GM19035 (cell line): ENCODE measurements at regions not wholly inside any gene's neighbourhood (a gene's known extent, or its start where the extent isn't known, plus 50 kb on each side); places are given as distances from the start of the nearest gene placed in this dataset.

Source experiments
- ATAC-seq: cut with Tn5 transposase; IDR thresholded peaks from one replicate; pipeline ENCODE4 v1.9.1; 2021; ENCODE audit not compliant: unreplicated experiment

DNA sequence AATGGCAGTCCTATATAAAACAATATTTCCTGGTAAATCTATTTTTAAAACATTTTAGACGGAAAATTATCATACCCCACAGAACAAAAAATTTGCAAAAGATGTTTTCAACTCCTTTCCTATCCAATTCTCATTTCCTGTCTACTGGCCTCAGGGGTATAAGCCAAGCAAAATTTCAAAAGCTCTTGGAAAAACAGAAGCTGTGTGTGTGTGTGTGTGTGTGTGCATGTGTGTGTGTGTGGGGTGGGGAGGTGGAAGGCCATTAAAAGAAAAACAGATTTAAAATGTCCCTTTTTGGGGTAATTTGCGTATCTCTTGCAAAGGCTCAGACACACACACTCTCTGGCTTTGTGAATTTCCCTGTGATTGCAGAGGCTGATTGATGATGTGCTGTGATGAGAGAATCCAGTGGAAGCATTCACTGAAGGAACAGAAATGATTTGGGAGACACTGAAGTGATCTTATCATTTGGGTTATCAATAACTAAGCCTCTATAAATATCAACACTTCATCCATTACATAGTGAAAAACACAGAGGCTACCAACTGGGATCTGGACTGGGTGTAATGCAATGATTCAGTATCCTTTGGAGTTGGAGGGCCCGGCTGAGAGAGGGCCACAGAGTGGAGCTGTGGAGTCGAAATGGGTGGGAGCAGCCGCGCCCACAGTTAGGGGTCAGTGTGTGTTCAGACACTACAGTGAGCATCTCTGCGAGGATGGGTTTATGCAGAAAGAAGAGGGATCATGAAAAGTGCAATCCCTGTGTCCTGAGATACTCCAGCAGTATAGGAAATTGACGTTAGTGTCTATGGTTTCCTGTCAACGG, 106.8 kb upstream of the PREP start:
- ATAC-seq: no peak

DNA sequence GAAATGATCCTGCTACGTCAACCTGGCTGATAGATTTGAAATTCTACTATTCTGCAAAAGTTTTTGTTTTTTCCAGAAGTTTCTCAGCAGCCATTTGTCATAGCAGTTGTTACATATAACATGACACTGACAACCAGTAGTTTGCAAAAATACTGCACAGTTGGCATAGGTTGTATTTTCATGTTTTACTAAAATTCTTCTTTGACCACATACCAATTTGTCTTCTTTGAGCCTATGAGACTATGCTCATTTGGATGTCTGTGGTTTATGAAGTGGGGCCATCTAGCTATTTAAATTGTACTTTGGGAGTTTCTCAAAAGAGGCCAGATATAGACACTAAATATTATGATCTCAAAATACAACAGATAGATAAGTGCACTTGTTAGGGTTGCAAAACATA, 104.9 kb upstream of the PREP start:
- no peak for ATAC-seq

DNA sequence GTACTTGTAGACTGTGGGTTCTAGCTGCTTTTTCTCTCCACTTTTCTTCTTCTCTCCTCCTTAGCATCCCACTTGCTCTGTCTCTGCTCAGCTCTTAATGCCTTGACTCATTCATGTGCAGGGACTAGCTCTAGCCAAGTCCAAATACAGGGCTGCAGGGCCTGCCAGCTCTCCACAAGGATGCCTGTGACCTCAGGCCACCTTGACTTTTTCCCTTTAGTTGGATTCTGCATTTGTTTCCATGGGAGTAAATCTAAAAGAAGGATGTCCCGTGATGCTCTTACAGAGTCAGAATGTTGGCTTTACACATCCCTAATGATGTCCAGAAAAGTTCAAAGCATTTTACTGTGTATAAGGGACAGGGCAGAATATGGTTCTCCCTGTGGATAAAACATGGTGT, 101.8 kb upstream of the PREP start:
- ATAC-seq: no peak

DNA sequence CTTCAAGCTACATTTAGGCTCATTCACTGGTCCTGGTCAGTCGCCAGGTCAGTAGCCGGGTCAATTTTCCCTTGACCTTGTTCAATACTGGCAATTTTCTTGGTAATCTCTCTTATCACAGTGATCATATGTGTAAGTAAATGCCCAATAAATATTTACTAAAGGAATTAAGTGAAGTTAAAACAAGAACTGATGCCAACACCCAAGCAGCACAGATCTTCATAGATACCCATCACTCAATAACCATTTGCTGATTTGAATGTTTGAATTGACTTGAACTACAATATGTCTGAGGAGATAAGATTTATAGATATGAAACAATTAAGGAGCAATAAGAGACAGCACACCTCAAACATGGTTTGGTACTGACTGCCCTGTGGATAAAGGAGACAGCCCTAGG, 100.8 kb upstream of the PREP start:
- ATAC-seq: no peak

DNA sequence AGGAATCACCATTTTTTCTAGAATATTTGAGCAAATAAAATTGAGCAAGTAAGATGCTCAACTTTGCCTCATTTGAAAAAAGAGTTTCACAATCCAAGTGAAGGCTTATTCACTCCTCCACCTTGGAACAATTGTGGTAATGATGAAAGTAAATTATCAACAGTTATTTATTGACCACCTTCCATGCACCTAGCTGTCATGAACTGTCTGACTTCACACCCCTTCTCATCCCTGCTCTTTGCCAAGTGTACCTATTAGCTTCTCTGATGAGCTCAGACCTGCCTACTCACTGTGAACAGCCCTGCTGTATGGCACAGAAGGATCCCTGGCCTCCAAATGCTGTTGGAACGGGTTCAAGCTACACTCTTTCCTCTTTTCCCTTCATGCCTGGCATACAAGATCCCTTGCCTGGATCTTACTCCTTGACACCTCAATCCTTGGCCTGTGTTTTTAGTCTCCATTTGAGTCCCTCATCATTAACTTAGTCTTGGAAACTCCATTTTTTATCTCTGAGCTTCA, 99.0 kb upstream of the PREP start:
- no peak for ATAC-seq

DNA sequence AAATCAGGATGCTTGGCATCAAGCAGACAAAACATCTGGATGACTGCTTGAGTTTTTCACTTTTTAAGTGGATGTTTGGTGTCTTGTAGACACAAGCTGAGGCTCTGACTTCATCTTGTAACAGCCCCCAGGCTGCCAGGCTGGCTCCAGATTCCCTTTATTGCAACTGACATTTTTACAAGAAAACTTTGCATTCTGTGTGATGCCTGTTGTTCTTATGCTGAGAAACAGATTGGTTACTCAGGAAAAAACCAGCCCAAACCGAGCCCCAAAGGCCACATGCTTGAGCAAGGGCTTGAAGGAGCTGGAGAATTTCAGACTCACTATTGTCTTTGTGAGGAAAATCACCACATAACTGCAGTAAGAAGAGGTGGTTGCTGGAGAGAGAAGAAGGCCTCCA, 98.4 kb upstream of the PREP start:
- no peak for ATAC-seq

DNA sequence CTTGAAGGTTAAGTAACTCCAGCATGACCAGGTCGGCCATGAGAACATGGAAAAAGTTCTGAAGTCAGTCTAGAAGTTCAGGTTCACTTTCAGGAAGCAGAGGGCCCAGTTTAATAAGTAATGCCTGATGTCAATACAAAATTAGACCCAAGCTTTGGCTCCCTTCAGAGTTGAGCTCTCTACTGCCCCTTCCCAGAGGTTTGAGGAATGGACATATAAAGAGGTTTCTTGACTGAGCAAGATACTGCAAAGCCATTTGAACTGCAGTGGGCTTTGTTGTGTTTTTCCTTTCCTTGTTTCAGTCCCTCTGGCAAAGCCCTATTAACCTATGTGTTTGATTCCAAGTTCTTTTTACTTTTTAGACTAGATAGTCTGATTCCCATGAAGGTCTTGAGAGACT, 97.8 kb upstream of the PREP start:
- ATAC-seq: no peak

DNA sequence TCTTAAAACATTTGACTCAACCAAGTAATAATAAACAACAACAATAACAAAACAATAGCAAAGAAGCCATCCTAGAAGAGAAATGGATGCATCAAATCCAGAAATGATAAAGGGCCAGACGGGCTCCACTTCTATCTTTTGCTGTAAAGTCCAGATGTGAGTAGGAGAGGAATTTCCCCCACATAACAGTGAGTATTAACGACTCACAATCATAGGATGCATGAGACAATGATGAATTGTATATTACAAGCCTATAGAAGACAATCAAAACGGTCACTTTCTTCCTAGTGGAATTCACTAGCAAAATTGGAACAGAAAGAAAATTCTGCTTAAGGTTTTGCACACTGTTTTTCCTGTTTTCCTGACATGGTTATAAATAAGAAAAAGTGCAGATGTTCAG, 97.0 kb upstream of the PREP start:
- no peak for ATAC-seq

DNA sequence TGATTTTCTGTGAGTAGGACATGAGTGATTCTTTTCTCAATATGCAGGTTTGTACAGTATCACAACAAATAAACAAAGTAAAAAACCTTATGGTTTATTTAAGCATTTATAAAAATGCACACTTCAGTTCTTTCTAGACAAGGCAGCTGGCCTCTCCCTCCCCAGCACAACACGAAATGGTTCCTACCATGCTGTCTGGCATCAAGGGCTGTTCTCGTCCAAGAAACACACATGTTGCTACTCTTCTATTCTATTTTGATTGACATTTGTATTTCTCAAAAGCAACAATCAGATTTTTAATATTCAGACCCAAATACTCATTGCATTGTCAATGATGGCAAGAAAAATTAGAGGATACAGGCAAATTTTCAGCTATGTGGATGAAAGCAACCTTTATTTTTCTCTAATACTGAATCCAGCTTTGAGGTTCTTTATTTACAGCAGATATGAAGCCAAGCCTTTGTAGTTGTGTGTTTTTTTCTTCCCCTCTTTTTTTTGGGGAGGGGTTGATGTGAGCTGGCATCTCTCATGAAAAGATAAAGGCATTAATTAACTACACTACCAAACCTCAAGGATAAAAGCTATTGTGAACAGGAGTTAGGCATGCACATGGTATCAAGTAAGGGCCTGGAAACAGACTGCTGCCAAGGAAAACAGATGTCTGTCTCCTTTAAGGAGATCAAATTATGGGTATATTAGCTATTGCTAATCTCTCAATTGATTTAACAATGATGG, 96.4 kb upstream of the PREP start:
- no peak for ATAC-seq

DNA sequence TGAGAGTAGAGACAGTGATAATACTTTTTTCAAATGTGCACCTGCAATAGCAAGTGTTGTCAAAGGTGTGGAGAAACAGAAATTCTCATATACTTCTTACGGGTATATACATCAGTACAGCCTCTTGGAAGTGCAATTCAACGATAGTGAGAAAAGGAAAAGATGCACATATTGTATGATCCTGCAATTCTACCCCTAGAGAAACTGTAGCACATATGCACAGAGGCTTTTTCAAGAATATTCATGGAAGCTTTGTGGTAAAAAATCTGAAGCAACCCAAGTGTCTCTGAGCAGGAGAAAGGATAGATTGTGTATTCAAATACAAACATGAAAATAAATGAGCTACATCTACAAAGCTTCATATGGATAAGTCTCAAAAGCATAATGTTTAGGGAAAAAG, 94.7 kb upstream of the PREP start:
- ATAC-seq: no peak

DNA sequence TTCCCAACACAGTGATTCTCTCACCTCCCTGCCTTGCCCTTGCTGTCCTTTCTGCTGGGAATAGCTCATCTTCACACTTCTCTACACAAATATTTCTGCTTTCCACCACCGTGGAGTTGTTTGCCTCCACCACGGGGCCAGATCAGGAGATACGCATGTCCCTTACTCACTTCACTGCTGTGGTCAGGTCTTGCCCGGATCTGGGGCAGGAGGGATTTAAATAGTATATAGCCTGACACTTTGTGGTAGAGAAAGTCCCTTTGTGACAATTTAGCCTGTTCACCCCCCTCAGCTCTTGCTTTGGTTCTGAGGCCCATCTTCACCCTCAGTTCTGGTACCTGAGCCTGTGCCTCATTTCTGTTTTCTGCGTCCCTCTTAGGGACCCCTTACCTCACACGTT, 92.6 kb upstream of the PREP start:
- peak; percentile 60 for ATAC-seq

DNA sequence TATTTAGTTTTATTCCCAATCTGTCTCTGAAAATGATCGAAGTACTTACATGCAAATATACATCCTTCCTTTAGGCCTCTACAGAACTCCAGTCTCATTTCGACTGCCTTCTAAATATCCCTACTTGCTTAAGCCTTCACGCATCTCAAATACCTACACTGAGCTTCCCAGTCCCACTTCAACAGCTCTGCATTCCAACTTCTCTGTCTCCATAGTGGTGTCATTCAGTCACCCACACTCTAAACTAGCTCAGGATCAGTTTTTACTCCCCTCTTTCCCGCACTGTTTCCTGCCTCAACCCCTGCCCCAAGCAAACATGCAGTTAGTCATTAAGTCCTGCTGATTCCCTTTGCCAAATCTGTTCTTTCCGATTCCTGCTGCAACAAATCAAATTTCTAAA, 91.8 kb upstream of the PREP start:
- no peak for ATAC-seq

DNA sequence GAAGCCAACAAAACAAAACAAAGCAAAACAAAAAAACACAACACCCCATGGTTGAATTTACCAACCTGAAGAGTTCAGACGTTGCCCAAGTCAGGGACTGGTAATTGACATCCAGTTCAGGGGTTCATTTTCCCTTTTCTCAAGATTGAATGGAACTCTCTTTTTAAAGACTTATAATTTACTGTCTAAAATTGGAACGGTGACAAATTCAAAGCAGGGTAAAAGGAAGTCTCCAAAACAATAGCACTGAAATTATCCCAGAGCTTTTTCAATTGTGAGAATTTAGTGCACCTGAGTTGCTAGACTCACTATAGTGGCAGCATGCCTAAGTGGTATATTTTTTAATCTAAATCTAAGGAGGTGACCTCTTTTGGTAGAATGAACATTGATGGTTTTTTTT, 90.9 kb upstream of the PREP start:
- peak; percentile 19 for ATAC-seq

DNA sequence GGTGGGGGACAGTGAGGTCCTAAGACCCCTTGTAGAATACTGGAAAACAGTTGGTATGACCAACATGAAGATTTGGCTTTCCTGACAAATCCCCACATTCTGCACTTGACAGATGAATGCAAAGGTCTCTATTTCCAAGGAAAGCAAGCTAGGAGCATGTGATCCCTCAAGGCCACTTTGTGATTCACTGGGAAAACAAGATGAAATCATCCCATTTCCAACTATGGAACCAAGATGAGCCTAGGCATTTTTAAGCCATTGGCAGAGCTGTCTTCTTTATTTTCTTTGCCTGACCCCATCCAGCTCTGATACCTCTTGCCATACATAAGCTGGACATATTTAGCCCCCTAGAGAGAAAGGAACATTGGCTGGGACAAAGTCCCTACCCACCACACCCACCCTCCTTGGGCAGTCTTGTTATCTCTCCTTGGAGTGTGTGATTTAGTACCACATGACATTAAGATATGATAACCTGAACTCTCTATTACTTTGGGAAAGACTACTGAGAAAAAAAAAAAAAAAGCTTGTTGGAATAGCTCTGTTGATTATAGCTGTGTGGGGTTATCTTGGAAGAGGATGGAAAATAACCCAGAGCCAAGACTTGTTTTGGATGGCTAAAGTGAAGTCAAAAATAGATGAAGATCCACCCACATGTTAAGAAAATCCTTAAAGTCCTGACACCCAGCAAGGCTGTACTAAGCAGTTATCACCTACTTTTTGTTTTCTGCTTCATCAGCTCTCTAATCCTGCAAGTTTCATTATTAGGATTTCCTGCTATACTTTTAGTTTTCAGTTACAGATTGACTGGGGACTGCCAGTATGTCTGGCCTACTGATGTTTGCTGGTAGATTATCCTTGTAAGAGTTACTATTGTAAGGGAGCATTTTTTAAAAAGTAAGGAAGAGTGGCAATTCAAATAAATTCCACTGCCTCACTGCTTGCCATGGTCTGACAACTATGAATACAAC, 90.1 kb upstream of the PREP start:
- peak; percentile 63 for ATAC-seq

DNA sequence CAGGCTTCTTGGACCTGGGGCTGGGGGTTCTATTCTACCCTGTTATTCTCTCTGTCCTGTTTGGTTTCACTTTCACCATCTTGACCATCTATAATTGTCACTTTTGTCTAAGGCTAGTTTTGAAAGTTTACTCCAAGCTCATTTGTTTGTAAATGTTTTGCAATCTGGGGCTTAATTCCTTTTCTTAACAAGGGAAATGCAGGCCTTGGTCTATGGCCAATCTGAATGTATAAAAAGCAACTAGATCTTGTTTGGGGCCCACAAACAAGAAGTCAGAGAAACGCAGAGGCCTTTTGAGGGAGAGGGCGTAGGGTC, 86.3 kb upstream of the PREP start:
- no peak for ATAC-seq

DNA sequence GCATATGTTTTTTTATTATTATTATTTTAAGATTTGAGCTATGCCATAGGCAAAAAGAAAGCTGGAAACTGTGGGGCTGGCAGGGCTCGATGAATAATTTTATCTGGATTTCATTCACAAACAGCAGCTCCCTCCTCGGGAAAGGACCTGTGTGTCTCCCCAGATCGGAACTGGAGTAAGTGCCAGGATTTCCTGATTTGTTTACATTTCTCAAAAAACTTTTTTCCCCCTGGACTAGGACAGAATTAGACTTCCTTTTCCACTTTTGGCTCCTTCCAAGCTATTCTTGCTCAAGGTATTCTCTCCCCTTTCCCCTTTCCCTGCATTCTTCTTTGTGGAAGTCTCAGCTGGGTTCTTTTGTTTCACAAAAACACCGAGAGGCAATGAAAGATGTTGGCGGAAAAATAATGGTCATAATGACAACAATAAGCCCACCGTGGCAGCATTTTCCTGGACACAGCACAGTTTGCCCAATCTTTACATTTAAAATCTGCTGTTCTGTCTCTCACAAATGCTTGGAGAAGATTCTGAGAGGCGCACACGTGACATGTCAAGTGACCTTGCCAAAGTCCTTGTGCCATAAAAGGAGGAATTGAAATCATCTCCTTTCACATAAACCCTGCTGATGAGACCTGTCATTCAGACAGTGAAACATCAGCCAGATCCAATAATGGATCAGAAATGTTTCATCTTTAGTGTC, 85.8 kb upstream of the PREP start:
- no peak for ATAC-seq

DNA sequence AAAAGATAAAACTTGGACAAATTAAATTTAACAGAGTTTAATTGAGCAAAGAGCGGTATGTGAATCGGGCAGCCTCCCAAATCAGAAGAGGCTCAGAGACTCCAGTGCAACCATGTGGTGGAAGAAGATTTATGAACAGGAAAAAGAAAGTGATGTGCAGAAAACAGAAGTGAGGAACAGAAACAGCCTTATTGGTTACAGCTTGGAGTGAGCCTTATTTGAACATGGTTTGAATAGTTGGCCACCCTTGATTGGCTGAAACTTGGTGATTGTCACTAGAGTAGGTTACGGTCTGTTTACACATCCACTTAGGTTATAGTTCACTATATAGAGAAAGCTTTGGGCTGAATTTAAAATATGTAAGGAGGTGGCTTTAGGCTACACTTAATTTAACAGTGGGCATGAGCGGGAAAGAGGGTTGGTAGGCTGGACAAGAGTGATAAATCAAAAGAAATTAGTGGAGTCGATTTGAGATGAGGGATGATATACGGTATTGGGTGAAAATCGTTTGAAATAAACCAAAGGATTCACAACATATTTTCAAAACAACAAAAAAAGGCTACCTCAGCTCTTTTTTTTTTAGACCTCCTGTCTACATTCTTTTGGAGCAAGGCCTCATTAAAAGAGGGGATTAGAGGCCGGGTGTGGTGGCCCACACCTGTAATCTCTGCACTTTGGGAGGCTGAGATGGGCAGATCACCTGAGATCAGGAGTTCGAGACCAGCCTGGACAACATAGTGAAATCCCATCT, 84.3 kb upstream of the PREP start:
- no peak for ATAC-seq

DNA sequence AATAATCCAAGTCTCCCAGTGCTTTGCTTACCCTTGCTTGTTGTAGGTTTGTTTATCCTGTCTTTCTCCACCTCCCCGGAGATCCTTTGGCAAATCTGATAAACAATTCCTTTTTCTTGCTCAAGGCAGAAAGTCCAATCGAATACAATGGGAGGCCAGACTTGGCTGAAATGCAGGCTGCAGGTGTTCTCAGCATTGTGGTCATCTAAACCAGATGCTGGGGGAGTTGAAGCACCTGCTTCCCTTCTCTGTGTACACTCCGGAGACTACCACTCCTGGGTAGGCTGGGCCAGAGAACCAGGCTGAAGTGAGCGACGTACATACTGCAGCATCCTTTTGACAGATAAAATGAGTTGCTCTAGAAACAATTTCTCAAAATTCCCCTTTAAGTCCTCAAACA, 82.6 kb upstream of the PREP start:
- ATAC-seq: peak; percentile 57

DNA sequence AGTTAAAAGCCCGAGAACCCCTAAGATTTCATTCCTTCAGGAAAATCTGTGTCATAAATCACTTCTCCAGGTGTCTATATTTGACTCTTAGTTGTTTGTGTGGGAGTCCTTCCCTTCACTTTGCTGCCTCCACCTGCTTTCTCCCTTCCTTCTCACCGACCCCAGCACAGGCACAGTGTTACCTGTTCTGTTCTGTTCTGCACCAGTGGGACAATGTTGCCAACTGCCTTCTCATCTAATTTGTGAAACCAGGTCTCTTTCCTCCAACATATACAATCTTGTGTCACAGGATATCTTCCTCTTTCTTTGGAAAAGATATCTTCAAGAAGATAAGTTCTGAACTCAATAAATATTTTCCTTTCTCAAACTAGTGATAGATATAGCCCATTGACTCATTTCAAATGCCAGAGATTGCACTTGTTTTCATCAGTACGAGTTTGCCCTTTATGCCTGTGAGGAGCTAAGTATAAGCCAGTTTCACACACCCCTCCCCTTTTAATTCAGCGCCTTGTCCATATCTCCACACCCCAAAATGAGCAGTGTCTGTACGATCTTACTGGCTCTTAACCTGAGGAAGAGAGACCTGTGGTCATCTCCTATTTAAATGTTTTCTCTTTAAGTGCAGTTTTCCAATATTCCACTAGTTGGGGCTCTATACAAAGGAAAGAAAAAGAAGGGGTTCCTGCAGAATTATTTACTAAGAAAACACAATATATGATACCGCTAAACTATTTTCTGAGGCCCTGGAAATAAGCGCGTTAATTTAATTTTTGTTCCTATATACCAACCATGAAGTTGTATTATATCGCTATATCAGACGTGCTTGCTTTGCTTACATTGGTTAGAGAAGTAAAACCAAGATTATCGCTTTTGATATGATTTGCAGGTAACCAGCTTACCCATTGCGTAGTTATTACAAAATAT, 81.6 kb upstream of the PREP start:
- ATAC-seq: peak; percentile 55
